ENCODE measurements at regions not wholly inside any gene's neighbourhood (a gene's known extent, or its start where the extent isn't known, plus 50 kb on each side); places are given as distances from the start of the nearest gene placed in this dataset.
"Not testable (repeated sequence)": the region's sequence is repeated elsewhere in the genome, so short reads cannot be mapped to it uniquely, and the experiment has no call there.

GRCh38 chr1:78247079-78247478 is 201.3 kb downstream of the GIPC2 start:
- no peak for DNase-seq (ENCODE audit: low read depth in 2 of 3, low spot score in 1 of 3)

DNA sequence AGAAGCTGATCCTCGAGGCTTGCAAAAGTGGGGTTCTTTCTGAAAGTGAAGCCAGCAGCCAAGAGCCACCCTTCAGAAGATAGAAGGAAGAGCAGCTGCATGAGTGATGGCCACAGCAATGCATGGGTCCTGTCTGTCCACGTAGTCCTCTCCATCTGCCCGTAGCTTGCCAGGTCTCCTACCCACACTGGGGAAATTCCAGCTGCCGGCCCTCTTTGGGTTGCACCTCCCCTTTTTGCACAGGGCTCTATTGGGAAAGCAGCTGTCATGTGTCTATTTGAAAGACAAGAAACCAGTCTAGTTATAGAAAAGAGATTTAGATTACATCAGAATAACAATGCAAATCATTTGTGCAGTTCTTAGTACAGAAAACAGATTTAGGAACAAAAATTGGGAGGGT is 204.4 kb downstream of the GIPC2 start:
- no peak for DNase-seq (ENCODE audit: low read depth in 2 of 3, low spot score in 1 of 3)

DNA sequence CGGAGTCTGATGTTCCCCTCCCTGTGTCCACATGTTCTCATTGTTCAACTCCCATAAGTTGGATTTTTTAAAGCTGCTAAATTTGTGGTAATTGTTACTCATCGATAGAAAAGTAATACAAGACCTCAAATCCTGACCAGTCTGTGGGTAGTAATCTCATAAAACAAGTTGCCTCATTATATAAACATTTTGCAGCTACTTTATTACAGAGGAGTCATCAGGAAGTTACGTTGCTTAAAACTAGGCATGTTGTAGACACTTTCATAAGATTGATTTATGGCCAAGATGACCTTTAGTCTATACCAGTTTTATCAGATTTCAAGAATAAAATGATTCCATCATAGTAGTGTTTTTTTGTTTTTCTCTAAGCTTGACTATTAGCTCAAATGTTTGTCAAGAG is 208.8 kb downstream of the GIPC2 start:
- no peak for DNase-seq (ENCODE audit: low read depth in 2 of 3, low spot score in 1 of 3)

DNA sequence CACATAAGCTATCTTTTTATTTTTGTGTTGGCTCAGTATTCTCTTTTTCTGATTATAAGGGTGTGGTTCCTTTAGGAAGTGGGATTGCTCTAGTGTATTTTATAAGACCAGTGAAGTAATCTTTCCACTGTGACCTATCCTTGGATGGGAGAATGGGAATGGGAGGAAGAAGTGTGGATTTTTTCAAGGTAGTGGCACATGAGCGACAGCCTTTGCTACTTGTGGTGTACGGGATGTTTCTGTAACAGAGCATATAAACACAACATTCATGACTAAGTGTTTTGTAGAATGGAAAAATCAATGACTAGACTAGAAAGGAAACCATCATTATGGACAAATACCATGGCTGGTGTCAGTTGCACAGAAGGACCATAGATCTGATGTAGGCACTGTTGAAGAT is 209.6 kb downstream of the GIPC2 start:
- DNase-seq (ENCODE audit: low read depth in 2 of 3, low spot score in 1 of 3), result no peak

- no peak for DNase-seq (ENCODE audit: low read depth in 2 of 3, low spot score in 1 of 3)
These were observed 210.1 kb downstream of the GIPC2 start for GRCh38 chr1:78255846-78256245.

DNA sequence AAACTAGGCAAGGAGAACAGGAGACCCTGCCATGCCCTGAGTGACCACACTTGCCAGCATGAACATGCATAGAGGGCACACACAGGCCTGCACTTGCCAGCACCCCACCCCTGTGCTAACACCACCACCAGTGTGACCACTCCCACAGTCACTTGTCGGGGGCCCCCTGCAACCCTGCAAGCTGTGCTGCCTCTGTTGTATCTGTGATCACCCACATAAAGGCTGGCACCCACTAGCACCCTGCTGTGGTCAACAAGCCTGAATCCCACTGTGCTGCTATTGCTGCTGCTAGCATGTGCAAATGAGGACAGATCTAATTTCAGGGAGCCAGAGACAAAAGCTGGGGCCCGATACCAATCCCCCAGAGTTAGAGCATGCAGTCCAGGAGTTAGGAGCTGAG is 217.7 kb downstream of the GIPC2 start:
- DNase-seq (ENCODE audit: low read depth in 2 of 3, low spot score in 1 of 3), result no peak

DNA sequence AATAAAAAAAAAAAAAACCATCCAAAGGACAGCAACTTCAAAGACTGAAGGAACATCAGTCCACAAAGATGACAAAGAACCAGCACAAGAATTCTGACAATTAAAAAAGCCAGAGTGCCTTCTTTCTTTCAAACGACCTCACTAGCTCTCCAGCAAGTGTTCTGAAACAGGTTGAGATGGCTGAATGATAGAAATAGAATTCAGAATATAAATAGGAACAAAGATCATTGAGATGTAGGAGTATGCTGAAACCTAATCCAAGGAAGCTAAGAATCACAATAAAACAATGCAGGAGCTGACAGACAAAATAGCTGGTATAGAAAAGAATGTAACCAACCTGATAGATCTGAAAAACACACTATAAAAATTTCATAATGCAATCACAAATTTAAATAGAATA is 218.2 kb downstream of the GIPC2 start:
- no peak for DNase-seq (ENCODE audit: low read depth in 2 of 3, low spot score in 1 of 3)

GRCh38 chr1:78267513-78268218 is 221.9 kb downstream of the GIPC2 start:
- no peak for DNase-seq (ENCODE audit: low read depth in 2 of 3, low spot score in 1 of 3)

DNA sequence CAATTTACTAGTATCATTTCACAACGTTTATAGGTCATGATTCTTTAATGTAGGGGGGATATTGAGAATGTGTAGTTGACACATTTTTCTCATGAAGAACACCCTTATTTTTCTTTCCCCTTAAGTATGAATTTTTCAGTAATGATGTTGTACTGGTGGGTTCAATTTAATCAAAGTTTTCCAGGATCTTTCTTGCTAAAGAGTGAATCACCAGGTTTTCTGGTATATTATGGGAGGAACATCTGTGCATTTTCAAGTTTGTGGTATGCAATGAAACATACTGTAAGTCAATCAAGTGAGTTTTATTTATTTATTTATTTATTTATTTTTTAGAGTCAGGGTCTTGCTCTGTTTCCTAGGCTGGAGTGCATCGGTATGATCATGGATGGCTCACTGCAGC is 221.2 kb upstream of the PTGFR start:
- no peak for DNase-seq (ENCODE audit: low read depth in 2 of 3, low spot score in 1 of 3)

GRCh38 chr1:78271423-78271822 is 219.4 kb upstream of the PTGFR start:
- not testable (repeated sequence) for DNase-seq (ENCODE audit: low read depth in 2 of 3, low spot score in 1 of 3)

GRCh38 chr1:78274814-78275213 is 216.0 kb upstream of the PTGFR start:
- no peak for DNase-seq (ENCODE audit: low read depth in 2 of 3, low spot score in 1 of 3)

- no peak for DNase-seq (ENCODE audit: low read depth in 2 of 3, low spot score in 1 of 3)
These were observed 215.3 kb upstream of the PTGFR start for GRCh38 chr1:78275456-78275855.

DNA sequence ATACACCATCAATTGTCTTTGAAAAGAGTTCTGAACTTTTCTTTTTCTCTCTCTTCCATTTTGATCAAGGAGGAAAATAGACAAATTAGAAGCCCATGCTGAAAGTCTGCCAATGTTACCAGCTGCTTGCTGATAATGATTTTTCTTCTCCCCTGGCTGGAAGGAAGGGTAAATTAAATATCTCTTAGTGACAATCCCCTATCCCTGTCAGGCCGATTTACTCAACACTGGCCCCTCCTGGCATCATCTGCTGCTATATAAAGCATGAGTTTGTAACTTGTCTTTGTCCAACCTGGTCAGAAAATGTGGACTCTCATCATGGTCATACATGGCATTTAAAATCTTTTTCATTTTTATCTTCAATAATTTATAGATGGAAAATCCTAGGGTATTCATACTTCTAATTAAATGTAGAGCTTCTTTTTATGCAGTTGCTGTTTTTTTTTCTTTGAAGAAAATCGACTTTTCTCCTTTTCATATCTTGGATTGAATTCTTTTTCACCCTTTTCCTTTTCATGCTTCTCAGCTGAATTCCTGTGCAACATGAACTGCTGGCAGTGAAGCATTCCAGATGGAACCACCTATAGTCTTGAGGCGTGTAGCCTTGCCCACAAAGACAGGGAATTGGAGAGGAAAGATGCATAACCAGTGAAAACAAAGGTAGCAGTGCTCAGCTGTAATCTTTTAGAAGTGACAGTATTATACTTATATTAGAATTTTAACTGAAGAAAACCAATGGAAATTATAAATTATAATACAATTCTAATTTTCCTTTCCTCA is 214.7 kb upstream of the PTGFR start:
- DNase-seq (ENCODE audit: low read depth in 2 of 3, low spot score in 1 of 3), result no peak

- DNase-seq (ENCODE audit: low read depth in 2 of 3, low spot score in 1 of 3), result no peak
These were observed 213.5 kb upstream of the PTGFR start for GRCh38 chr1:78277253-78277652.

GRCh38 chr1:78279051-78279450 is 211.7 kb upstream of the PTGFR start:
- no peak for DNase-seq (ENCODE audit: low read depth in 2 of 3, low spot score in 1 of 3)

GRCh38 chr1:78280626-78281025 is 210.1 kb upstream of the PTGFR start:
- no peak for DNase-seq (ENCODE audit: low read depth in 2 of 3, low spot score in 1 of 3)

DNA sequence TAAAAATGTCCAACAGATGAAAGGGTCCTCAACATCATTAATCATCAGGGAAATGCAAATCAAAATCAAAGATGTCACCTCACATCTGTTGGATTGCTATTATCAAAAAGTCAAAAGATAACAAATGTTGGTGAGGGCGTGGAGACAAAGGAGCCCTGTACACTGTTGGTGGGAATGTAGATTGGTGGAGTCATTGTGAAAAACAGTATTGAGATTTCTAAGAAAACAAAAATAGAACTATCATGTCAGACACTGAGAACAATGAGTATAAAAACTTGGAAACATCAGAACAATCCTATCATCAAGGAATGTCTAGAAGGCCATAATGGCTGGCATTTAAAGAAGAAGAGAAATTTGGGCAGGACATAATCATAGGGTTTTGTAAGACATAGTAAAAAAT is 209.2 kb upstream of the PTGFR start:
- DNase-seq (ENCODE audit: low read depth in 2 of 3, low spot score in 1 of 3), result no peak

GRCh38 chr1:78283691-78284090 is 207.1 kb upstream of the PTGFR start:
- no peak for DNase-seq (ENCODE audit: low read depth in 2 of 3, low spot score in 1 of 3)

DNA sequence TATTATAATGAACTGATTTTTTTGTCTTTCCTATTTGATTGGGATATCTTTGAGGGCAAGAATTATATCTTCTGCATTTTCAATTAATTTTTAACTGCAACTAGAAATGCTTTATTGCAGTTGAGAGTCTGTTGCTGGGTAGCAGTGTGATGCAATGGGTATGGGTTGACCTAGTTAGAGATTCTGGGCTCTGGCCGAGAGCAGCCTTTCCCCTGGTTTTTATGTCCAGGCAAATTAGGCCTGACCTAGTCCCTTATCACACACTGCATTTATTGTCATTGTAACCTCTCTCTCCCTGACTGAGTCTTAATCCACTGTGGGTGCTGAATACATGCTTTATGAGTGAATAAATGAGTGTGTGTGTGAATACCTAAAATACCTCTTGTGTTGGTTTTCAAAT is 206.4 kb upstream of the PTGFR start:
- DNase-seq (ENCODE audit: low read depth in 2 of 3, low spot score in 1 of 3), result no peak

- no peak for DNase-seq (ENCODE audit: low read depth in 2 of 3, low spot score in 1 of 3)
These were observed 204.1 kb upstream of the PTGFR start for GRCh38 chr1:78286686-78287085.

DNA sequence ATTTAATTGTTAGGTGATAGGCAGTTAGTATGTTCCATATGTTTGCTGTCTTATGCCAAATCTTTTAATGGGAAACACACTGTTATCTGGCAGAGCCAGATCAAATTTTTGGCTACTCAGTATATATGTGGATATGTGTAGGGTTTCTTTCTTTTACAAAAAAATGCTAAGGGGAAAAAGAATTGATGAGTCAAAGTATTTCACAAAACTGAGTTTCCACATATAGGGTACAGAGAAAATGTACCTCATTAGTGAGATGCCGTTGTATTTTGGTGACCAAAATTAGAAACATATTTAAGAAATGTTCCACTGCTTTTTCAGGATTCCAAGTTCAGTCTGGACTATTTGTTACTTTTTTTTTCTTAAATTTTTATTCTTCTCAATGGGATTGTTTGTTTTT is 201.2 kb upstream of the PTGFR start:
- DNase-seq (ENCODE audit: low read depth in 2 of 3, low spot score in 1 of 3), result no peak

DNA sequence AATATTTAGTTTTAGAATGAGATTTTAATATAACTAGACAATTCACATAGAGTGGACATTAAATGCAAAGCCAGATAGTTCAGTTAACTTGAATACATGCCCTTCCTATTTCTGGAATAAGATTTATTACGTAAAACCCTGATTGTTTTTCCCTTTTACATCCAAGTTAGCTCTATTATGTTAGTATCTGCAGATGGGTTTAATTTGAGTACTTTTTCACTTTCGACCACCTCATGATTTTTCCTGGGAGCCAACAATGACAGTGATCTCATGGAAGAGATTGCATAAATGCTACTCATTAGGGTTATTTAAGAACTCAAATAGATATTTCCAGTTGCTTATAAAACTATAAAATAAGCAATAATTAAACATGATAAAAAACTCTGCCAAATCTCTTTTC is 199.4 kb upstream of the PTGFR start:
- no peak for DNase-seq (ENCODE audit: low read depth in 2 of 3, low spot score in 1 of 3)

GRCh38 chr1:78291872-78292271 is 198.9 kb upstream of the PTGFR start:
- no peak for DNase-seq (ENCODE audit: low read depth in 2 of 3, low spot score in 1 of 3)

All from stimulated activated CD4-positive, alpha-beta T cell treated with anti-CD3 and anti-CD28 coated beads, Interleukin-12 subunit alpha, Interleukin-12 subunit beta, amount 100 ng/mL, for 48 hours (primary cell).